Prostate gland (tissue), 2 donors: ENCODE measurements at regions not wholly inside any gene's neighbourhood (a gene's known extent, or its start where the extent isn't known, plus 50 kb on each side); places are given as distances from the start of the nearest gene placed in this dataset.

ENCODE experiments used
- POLR2A ChIP-seq: fragments of 450-650 bp; IDR thresholded peaks from one replicate; pipeline ENCODE4 v1.6.1; 2016; ENCODE audit warnings: antibody characterized with exemption, mild to moderate bottlenecking
- POLR2AphosphoS5 ChIP-seq: sonication (generic); formaldehyde crosslinking; IDR thresholded peaks from one replicate; pipeline ENCODE4 v1.6.1; 2017; ENCODE audit warnings: antibody characterized with exemption
- TF ChIP-seq, protein P1 (sequence below), 4 experiments: fragments of 200-600 bp in 2 of 4; fragments of 450-650 bp in 2 of 4; sonication (generic) in 2 of 4; IDR thresholded peaks; 1 replicate in 3 of 4; 2 replicates in 1 of 4; pipeline ENCODE4 v1.5.1; 2016 to 2019; ENCODE audit warnings: antibody characterized with exemption in 4 of 4, mild to moderate bottlenecking in 2 of 4, moderate library complexity in 2 of 4

DNA sequence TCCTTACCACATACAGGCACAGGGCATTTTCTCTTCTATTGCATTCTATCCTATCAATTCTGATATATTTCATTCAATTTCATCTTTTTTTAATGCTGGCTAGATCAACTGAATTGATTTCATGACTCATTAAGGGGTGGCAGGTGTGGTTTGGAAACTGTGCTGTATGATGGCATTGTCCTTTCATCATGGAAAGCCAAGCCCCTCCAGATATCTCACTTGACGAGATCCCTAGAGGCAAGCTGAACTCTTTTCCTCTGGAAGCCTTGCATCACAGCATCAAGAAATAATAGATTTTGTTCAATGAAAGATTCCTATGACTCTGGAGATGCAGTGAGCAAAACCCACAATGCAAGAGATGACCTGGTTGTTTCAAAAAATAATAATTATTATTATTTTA is 401.2 kb downstream of the PREX1 start:
- no peak for TF ChIP-seq POLR2A
- TF ChIP-seq, protein P1, sequence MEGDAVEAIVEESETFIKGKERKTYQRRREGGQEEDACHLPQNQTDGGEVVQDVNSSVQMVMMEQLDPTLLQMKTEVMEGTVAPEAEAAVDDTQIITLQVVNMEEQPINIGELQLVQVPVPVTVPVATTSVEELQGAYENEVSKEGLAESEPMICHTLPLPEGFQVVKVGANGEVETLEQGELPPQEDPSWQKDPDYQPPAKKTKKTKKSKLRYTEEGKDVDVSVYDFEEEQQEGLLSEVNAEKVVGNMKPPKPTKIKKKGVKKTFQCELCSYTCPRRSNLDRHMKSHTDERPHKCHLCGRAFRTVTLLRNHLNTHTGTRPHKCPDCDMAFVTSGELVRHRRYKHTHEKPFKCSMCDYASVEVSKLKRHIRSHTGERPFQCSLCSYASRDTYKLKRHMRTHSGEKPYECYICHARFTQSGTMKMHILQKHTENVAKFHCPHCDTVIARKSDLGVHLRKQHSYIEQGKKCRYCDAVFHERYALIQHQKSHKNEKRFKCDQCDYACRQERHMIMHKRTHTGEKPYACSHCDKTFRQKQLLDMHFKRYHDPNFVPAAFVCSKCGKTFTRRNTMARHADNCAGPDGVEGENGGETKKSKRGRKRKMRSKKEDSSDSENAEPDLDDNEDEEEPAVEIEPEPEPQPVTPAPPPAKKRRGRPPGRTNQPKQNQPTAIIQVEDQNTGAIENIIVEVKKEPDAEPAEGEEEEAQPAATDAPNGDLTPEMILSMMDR (IDR thresholded peaks at IDR 0.05) = no peak
- no peak for TF ChIP-seq POLR2AphosphoS5
